ENCODE measurements at regions not wholly inside any gene's neighbourhood (a gene's known extent, or its start where the extent isn't known, plus 50 kb on each side); places are given as distances from the start of the nearest gene placed in this dataset.

DNA sequence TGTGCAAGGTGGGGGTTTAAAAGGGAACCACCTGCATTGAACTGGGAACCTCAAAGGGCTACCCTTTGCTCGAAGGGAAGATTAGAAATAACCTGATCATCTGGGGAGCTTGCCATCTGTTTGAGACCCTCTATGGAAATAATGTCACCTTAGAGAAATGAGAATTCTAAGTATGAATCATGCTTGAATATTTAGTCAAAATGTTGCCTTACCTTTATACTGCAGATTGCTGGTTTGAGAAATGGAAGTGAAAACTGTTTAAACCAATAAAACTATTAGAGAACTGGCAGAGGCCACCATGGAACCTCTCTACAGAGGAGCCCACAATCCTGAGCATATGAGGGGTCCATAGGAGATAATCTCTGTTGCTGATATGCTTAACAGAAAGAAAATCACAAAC lies 131.2 kb upstream of the FAM78B start:
- Histone ChIP-seq H2AFZ (no peak overlapping the region), H3K4me2 (ENCODE audit: unreplicated experiment) (no peak overlapping the region), H3K9me2 (ENCODE audit: insufficient read depth) (no peaks in the 10 kb centered on the region), H3K4me3 (no peak overlapping the region), H3K27ac (no peak overlapping the region), H4K20me1 (ENCODE audit: insufficient read depth) (no peaks in the 10 kb centered on the region), H3K27me3 (replicated peaks; ENCODE audit: insufficient read depth) (no peaks in the 10 kb centered on the region), H3K79me2 (ENCODE audit: insufficient read depth) (no peaks in the 10 kb centered on the region), H3F3A (ENCODE audit: insufficient read depth) (no peaks in the 10 kb centered on the region), H3K9me3 (ENCODE audit: low read depth) (no peaks in the 10 kb centered on the region), H3K4me1 (ENCODE audit: insufficient read depth) (no peaks in the 10 kb centered on the region), H3K9ac (no peak overlapping the region), H3K36me3 (ENCODE audit: low read depth) (no peaks in the 10 kb centered on the region)
- WGBS, 2 experiments (ENCODE audit: low coverage in 1 of 2, low lambda C conversion rate in 2 of 2, missing lambda C conversion rate in 2 of 2), result 0 to 9% methylated on average over 1 of the region's 1 CpG
- in situ Hi-C loops (cut with MboI), result no loop called here
- TF ChIP-seq EZH2phosphoT487 (IDR thresholded peaks at IDR 0.05; ENCODE audit: insufficient read depth, low read depth) (no peak), EZH2 (IDR thresholded peaks at IDR 0.05; ENCODE audit: insufficient read depth, poor library complexity, severe bottlenecking) (no peak)
- DNase-seq, result no peak

DNA sequence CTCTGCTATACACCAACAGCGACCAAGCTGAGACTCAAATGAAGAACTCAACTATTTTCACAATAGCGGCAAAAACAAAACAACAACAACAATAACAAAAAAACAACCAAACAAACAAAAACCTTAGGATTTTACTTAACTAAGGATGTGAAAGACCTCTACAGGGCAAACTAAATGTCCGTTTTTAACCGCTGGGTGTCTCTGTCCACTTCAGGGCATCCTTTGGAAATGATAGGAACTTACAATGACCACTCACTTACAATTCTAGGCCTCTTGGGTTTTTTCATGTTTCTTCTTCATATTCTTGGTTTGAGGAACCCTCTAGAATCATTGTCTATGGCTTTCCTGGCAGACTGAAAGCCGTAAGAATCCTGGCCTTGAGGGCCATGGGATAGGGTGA lies 134.0 kb upstream of the FAM78B start:
- TF ChIP-seq EZH2phosphoT487 (IDR thresholded peaks at IDR 0.05; ENCODE audit: insufficient read depth, low read depth) (no peak), EZH2 (IDR thresholded peaks at IDR 0.05; ENCODE audit: insufficient read depth, poor library complexity, severe bottlenecking) (no peak)
- in situ Hi-C loops (cut with MboI), result no loop called here
- Histone ChIP-seq H2AFZ (no peak overlapping the region), H3K27me3 (replicated peaks; ENCODE audit: insufficient read depth) (no peaks in the 10 kb centered on the region), H3K9me3 (ENCODE audit: low read depth) (no peaks in the 10 kb centered on the region), H3K9me2 (ENCODE audit: insufficient read depth) (no peaks in the 10 kb centered on the region), H3K79me2 (ENCODE audit: insufficient read depth) (no peaks in the 10 kb centered on the region), H4K20me1 (ENCODE audit: insufficient read depth) (no peaks in the 10 kb centered on the region), H3F3A (ENCODE audit: insufficient read depth) (no peaks in the 10 kb centered on the region), H3K9ac (no peak overlapping the region), H3K4me2 (ENCODE audit: unreplicated experiment) (no peak overlapping the region), H3K4me1 (ENCODE audit: insufficient read depth) (no peaks in the 10 kb centered on the region), H3K4me3 (no peak overlapping the region), H3K36me3 (ENCODE audit: low read depth) (no peaks in the 10 kb centered on the region), H3K27ac (no peak overlapping the region)
- WGBS, 2 experiments (ENCODE audit: low coverage in 1 of 2, low lambda C conversion rate in 2 of 2, missing lambda C conversion rate in 2 of 2), result 40 to 51% methylated on average over 5 of the region's 5 CpGs
- DNase-seq, result no peak

DNA sequence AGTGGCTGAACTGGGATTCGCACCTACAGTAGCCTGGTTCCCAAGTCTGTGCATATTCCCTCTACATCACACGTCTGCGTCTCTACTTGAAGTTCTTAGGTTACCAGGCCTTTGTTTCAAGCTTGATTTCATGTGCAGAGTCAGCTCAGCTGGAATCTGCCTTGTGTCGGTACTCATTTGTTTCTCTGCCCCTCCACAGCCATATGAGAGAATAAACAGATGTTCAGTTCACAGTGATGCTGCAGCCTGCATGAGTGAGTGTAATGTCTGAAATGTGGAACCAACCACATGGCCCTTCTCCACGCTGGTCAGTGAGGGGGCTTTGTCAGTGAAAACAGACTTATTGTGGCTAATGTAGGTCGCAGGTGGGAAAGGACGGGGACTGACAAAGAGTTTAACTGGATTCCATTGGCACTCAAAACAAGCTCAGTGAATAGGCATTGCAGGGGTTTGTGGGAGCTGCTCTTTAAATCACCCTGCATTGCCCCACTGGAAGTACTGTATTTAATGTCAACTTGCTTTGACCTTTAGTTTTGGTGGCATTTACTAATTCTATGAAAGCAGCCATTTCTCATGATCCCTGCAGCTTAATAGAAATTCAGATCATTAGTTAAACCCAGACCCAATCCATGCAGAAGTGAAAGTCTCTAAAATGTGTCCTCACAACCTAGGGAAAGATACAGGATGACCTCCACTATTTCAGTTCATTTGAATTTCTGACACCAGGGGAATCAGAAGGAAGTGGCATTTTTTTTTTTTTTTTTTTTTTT lies 136.4 kb upstream of the FAM78B start:
- TF ChIP-seq EZH2phosphoT487 (IDR thresholded peaks at IDR 0.05; ENCODE audit: insufficient read depth, low read depth) (no peak), EZH2 (IDR thresholded peaks at IDR 0.05; ENCODE audit: insufficient read depth, poor library complexity, severe bottlenecking) (no peak)

DNA sequence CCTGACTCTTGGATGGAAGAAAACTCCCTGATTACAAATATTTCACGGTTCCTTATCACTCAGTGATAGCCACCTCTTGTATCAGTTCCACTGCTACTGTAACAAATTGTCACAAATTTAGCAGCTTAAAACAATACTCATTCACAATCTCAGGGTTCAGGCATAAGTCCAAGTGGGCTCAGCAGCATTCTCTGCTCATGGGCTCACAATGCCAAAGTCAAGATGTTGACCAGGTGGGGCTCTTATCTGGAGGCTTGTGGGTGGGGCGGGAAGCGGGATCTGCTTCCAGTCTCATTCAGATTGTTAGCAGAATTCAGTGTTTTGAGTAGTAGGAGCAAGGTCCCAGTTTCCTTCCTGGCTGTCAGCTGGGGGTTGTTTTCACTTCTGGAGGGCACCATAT lies 137.3 kb upstream of the FAM78B start:
- no peak overlapping the region for H3K4me2 ChIP-seq (ENCODE audit: unreplicated experiment)
- no peak for TF ChIP-seq EZH2phosphoT487 (IDR thresholded peaks at IDR 0.05; ENCODE audit: insufficient read depth, low read depth)
- TF ChIP-seq EZH2 (IDR thresholded peaks at IDR 0.05; ENCODE audit: insufficient read depth, poor library complexity, severe bottlenecking), result no peak
- H4K20me1 ChIP-seq (ENCODE audit: insufficient read depth), result no peaks in the 10 kb centered on the region
- in situ Hi-C loops (cut with MboI), result no loop called here
- no peak overlapping the region for H3K27ac ChIP-seq
- H3F3A ChIP-seq (ENCODE audit: insufficient read depth), result no peaks in the 10 kb centered on the region
- 12 to 13% methylated on average over 3 of the region's 3 CpGs for WGBS, 2 experiments (ENCODE audit: low coverage in 1 of 2, low lambda C conversion rate in 2 of 2, missing lambda C conversion rate in 2 of 2)
- no peak overlapping the region for H3K4me3 ChIP-seq
- no peak overlapping the region for H2AFZ ChIP-seq
- no peaks in the 10 kb centered on the region for H3K9me3 ChIP-seq (ENCODE audit: low read depth)
- H3K4me1 ChIP-seq (ENCODE audit: insufficient read depth), result no peaks in the 10 kb centered on the region
- DNase-seq, result no peak
- no peaks in the 10 kb centered on the region for H3K27me3 ChIP-seq (replicated peaks; ENCODE audit: insufficient read depth)
- no peaks in the 10 kb centered on the region for H3K79me2 ChIP-seq (ENCODE audit: insufficient read depth)
- no peak overlapping the region for H3K9ac ChIP-seq
- no peaks in the 10 kb centered on the region for H3K9me2 ChIP-seq (ENCODE audit: insufficient read depth)
- H3K36me3 ChIP-seq (ENCODE audit: low read depth), result no peaks in the 10 kb centered on the region

More for the DNA sequence above, 136.4 kb upstream of the FAM78B start:
- Histone ChIP-seq H2AFZ (no peak overlapping the region), H3K27me3 (replicated peaks; ENCODE audit: insufficient read depth) (no peaks in the 10 kb centered on the region), H3K9me3 (ENCODE audit: low read depth) (no peaks in the 10 kb centered on the region), H3F3A (ENCODE audit: insufficient read depth) (no peaks in the 10 kb centered on the region), H3K4me1 (ENCODE audit: insufficient read depth) (no peaks in the 10 kb centered on the region), H3K9me2 (ENCODE audit: insufficient read depth) (no peaks in the 10 kb centered on the region), H3K79me2 (ENCODE audit: insufficient read depth) (no peaks in the 10 kb centered on the region), H3K4me3 (no peak overlapping the region), H3K9ac (no peak overlapping the region), H3K27ac (no peak overlapping the region), H3K4me2 (ENCODE audit: unreplicated experiment) (no peak overlapping the region), H3K36me3 (ENCODE audit: low read depth) (no peaks in the 10 kb centered on the region), H4K20me1 (ENCODE audit: insufficient read depth) (no peaks in the 10 kb centered on the region)
- no peak for DNase-seq
- in situ Hi-C loops (cut with MboI), result no loop called here
- WGBS, 2 experiments (ENCODE audit: low coverage in 1 of 2, low lambda C conversion rate in 2 of 2, missing lambda C conversion rate in 2 of 2), result 7 to 11% methylated on average over 7 of the region's 7 CpGs

Data from GM23248 (cell line).